ENCODE measurements at regions not wholly inside any gene's neighbourhood (a gene's known extent, or its start where the extent isn't known, plus 50 kb on each side); places are given as distances from the start of the nearest gene placed in this dataset.

DNA sequence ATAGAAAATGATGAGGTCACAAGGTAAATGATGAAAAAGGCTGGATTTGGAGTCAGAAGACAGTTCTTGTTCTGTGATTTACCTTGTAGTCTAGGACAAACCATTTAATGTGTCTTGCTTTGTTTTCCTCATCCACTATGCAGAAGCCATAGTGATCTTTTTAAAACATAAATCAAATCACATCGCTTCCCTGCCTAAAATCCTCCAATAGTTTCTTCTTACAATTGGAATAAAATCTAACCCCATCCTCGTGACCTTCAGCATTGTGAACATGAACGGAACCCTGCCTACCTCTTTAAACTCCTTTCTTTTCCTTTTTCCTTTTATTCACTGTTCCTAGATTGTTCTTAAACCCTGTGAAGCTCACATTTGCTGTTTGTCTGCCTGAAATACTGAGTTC is 204.9 kb upstream of the SAMSN1 start (continued):
- TF ChIP-seq, protein P1, sequence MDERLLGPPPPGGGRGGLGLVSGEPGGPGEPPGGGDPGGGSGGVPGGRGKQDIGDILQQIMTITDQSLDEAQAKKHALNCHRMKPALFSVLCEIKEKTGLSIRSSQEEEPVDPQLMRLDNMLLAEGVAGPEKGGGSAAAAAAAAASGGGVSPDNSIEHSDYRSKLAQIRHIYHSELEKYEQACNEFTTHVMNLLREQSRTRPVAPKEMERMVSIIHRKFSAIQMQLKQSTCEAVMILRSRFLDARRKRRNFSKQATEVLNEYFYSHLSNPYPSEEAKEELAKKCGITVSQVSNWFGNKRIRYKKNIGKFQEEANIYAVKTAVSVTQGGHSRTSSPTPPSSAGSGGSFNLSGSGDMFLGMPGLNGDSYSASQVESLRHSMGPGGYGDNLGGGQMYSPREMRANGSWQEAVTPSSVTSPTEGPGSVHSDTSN (CRISPR knock-in tag; IDR thresholded peaks at IDR 0.05; ENCODE audit: low read depth) = no peak
- TF ChIP-seq, protein P1 (tag; conservative IDR thresholded peaks at IDR 0.05; ENCODE audit: low read depth) = peak; percentile 57; the same call in 1 of the 2 replicates
- TF ChIP-seq, protein P2, sequence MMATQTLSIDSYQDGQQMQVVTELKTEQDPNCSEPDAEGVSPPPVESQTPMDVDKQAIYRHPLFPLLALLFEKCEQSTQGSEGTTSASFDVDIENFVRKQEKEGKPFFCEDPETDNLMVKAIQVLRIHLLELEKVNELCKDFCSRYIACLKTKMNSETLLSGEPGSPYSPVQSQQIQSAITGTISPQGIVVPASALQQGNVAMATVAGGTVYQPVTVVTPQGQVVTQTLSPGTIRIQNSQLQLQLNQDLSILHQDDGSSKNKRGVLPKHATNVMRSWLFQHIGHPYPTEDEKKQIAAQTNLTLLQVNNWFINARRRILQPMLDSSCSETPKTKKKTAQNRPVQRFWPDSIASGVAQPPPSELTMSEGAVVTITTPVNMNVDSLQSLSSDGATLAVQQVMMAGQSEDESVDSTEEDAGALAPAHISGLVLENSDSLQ (IDR thresholded peaks at IDR 0.05) = 0 out of 2 replicates have a peak, but pooled peaks have one; percentile 18
- TF ChIP-seq SRF (CRISPR knock-in tag; IDR thresholded peaks at IDR 0.05) = no peak
- TF ChIP-seq CBFB (CRISPR knock-in tag; IDR thresholded peaks at IDR 0.05) = no peak
- no peak for TF ChIP-seq KDM2B (CRISPR knock-in tag; IDR thresholded peaks at IDR 0.05)
- TF ChIP-seq PTBP1 (IDR thresholded peaks at IDR 0.05; ENCODE audit: low read depth, low read length) = no peak
- TF ChIP-seq, protein P3, sequence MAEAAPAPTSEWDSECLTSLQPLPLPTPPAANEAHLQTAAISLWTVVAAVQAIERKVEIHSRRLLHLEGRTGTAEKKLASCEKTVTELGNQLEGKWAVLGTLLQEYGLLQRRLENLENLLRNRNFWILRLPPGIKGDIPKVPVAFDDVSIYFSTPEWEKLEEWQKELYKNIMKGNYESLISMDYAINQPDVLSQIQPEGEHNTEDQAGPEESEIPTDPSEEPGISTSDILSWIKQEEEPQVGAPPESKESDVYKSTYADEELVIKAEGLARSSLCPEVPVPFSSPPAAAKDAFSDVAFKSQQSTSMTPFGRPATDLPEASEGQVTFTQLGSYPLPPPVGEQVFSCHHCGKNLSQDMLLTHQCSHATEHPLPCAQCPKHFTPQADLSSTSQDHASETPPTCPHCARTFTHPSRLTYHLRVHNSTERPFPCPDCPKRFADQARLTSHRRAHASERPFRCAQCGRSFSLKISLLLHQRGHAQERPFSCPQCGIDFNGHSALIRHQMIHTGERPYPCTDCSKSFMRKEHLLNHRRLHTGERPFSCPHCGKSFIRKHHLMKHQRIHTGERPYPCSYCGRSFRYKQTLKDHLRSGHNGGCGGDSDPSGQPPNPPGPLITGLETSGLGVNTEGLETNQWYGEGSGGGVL (CRISPR knock-in tag; IDR thresholded peaks at IDR 0.05) = no peak
- no peak for TF ChIP-seq ZNF197 (CRISPR knock-in tag; IDR thresholded peaks at IDR 0.05; ENCODE audit: low read depth)
- TF ChIP-seq TAF9B (IDR thresholded peaks at IDR 0.05; ENCODE audit: partially characterized antibody) = no peak
- peak; percentile 60 for TF ChIP-seq MEIS2 (IDR thresholded peaks at IDR 0.05; ENCODE audit: partially characterized antibody)
- TF ChIP-seq STAT5A (IDR thresholded peaks at IDR 0.05; ENCODE audit: borderline replicate concordance, low read length) = no peak
- TF ChIP-seq FOXJ2 (tag; IDR thresholded peaks at IDR 0.05) = peak; percentile 2; the same call in 1 of the 2 replicates
- no peak for TF ChIP-seq TEAD4 (IDR thresholded peaks at IDR 0.05; ENCODE audit: low read length)
- no peak for TF ChIP-seq TEAD4 (CRISPR knock-in tag; IDR thresholded peaks at IDR 0.05; ENCODE audit: borderline replicate concordance)
- TF ChIP-seq NONO (IDR thresholded peaks at IDR 0.05; ENCODE audit: low read depth in 2 of 2, low read length in 1 of 2) = no peak
- no peak for TF ChIP-seq ZNF316 (IDR thresholded peaks at IDR 0.05)

Data from K562 (cell line).